GM23338 (cell line): ENCODE measurements at regions not wholly inside any gene's neighbourhood (a gene's known extent, or its start where the extent isn't known, plus 50 kb on each side); places are given as distances from the start of the nearest gene placed in this dataset.

Experiments used
- ATAC-seq: fragments of 200-7000 bp; cut with Tn5 transposase; 3 replicates; pipeline ENCODE4 v1.9.1; 2020
- DNase-seq: peaks from one replicate; pipeline ENCODE4 v3.0.0-alpha.2; 2015; ENCODE audit warnings: low spot score
- H2AFZ ChIP-seq: fragments of 200-600 bp; sonication (generic); 2 replicates; pipeline ENCODE4 v1.8.0; 2016; ENCODE audit warnings: antibody characterized with exemption, mild to moderate bottlenecking, moderate library complexity
- H3F3A ChIP-seq: fragments of 200-600 bp; sonication (generic); replicated peaks from 2 replicates; pipeline ENCODE4 v1.8.0; 2017; ENCODE audit warnings: antibody characterized with exemption, mixed run types, low read depth
- H3K27ac ChIP-seq: fragments of 200-600 bp; sonication (generic); 2 replicates; pipeline ENCODE4 v1.6.1; 2016; ENCODE audit warnings: low read depth
- H3K27me3 ChIP-seq: fragments of 200-600 bp; sonication (generic); 2 replicates; pipeline ENCODE4 v1.8.0; 2016; ENCODE audit warnings: mild to moderate bottlenecking, mixed run types, moderate library complexity; ENCODE audit not compliant: insufficient read depth
- H3K36me3 ChIP-seq: fragments of 200-600 bp; sonication (generic); 2 replicates; pipeline ENCODE4 v1.8.0; 2016; ENCODE audit warnings: mild to moderate bottlenecking; ENCODE audit not compliant: insufficient read depth
- H3K4me1 ChIP-seq: fragments of 200-600 bp; sonication (generic); 2 replicates; pipeline ENCODE4 v1.8.0; 2016; ENCODE audit warnings: mild to moderate bottlenecking, moderate library complexity; ENCODE audit not compliant: insufficient read depth
- H3K4me2 ChIP-seq: fragments of 200-600 bp; sonication (generic); 2 replicates; pipeline ENCODE4 v1.7.1; 2017; ENCODE audit warnings: mixed run types
- H3K4me3 ChIP-seq: fragments of 200-600 bp; sonication (generic); 2 replicates; pipeline ENCODE4 v1.6.1; 2016; ENCODE audit warnings: mixed run types
- H3K79me2 ChIP-seq: fragments of 200-600 bp; sonication (generic); replicated peaks from 2 replicates; pipeline ENCODE4 v1.8.0; 2017; ENCODE audit warnings: mild to moderate bottlenecking; ENCODE audit not compliant: insufficient read depth
- H3K9me2 ChIP-seq: fragments of 200-600 bp; sonication (generic); 2 replicates; pipeline ENCODE4 v1.8.0; 2017; ENCODE audit not compliant: insufficient read depth
- H4K20me1 ChIP-seq: fragments of 200-600 bp; sonication (generic); replicated peaks from 2 replicates; pipeline ENCODE4 v1.8.0; 2017; ENCODE audit warnings: mild to moderate bottlenecking; ENCODE audit not compliant: insufficient read depth
- H3K27ac Mint-ChIP-seq: 2 replicates; pipeline ENCODE4 v1.8.0; 2020; ENCODE audit warnings: inconsistent platforms, mild to moderate bottlenecking, moderate library complexity, mixed read lengths
- H3K27me3 Mint-ChIP-seq: 3 replicates; pipeline ENCODE4 v1.8.0; 2022; ENCODE audit warnings: low read depth, mild to moderate bottlenecking, moderate library complexity, mixed read lengths, inconsistent platforms; ENCODE audit not compliant: insufficient read depth, poor library complexity
- H3K36me3 Mint-ChIP-seq: 3 replicates; pipeline ENCODE4 v1.8.0; 2021; ENCODE audit warnings: low read depth, mild to moderate bottlenecking, inconsistent platforms, moderate library complexity, mixed read lengths
- H3K4me1 Mint-ChIP-seq: 3 replicates; pipeline ENCODE4 v1.8.0; 2020; ENCODE audit warnings: mild to moderate bottlenecking, inconsistent platforms, mixed read lengths
- H3K4me3 Mint-ChIP-seq: 3 replicates; pipeline ENCODE4 v1.8.0; 2021; ENCODE audit warnings: moderate library complexity, mild to moderate bottlenecking, inconsistent platforms, mixed read lengths
- H3K9me3 Mint-ChIP-seq: 3 replicates; pipeline ENCODE4 v1.8.0; 2020; ENCODE audit warnings: moderate library complexity, mild to moderate bottlenecking, inconsistent platforms, mixed read lengths
- CREB1 ChIP-seq: fragments of 250-450 bp; sonication (Bioruptor Pico); IDR thresholded peaks from 2 replicates; pipeline ENCODE4 v1.5.0; 2020; ENCODE audit warnings: low read depth, mild to moderate bottlenecking, moderate library complexity
- ETS1 ChIP-seq: IDR thresholded peaks from 2 replicates; pipeline ENCODE4 v1.6.1; 2016; ENCODE audit warnings: antibody characterized with exemption
- EZH2 ChIP-seq: fragments of 200-600 bp; sonication (generic); IDR thresholded peaks from one replicate; pipeline ENCODE4 v1.8.0; 2017; ENCODE audit warnings: antibody characterized with exemption, mild to moderate bottlenecking, low read depth; ENCODE audit not compliant: unreplicated experiment
- EZH2phosphoT487 ChIP-seq: fragments of 200-600 bp; sonication (generic); IDR thresholded peaks from one replicate; pipeline ENCODE4 v1.8.1; 2018; ENCODE audit warnings: antibody characterized with exemption; ENCODE audit not compliant: unreplicated experiment
- REST ChIP-seq: IDR thresholded peaks from one replicate; pipeline ENCODE4 v1.6.1; 2018; ENCODE audit warnings: antibody characterized with exemption; ENCODE audit not compliant: unreplicated experiment
- ZNF331 ChIP-seq: fragments of 250-450 bp; sonication (Bioruptor Pico); IDR thresholded peaks from 2 replicates; pipeline ENCODE4 v1.5.0; 2020; ENCODE audit warnings: low read depth, mild to moderate bottlenecking, moderate library complexity
- ZNF462 ChIP-seq: fragments of 250-450 bp; sonication (Bioruptor Pico); IDR thresholded peaks from 2 replicates; pipeline ENCODE4 v1.5.0; 2020; ENCODE audit warnings: mild to moderate bottlenecking, moderate library complexity

GRCh38 chr4:184573701-184574100 is 75.5 kb downstream of the CASP3 start:
- DNase-seq (no peak), ATAC-seq (no peak)
- peaks cover 8% of the 10 kb centered on the region for H3K4me1 Mint-ChIP-seq
- no peaks in the 10 kb centered on the region for H3K9me3 Mint-ChIP-seq
- Histone ChIP-seq H3K4me1 (peaks cover 7% of the 10 kb centered on the region; the same call in 1 of the 2 replicates), H3F3A (no peaks in the 10 kb centered on the region), H3K79me2 (no peaks in the 10 kb centered on the region), H3K27ac (no peak overlapping the region), H3K27me3 (no peaks in the 10 kb centered on the region), H2AFZ (no peak overlapping the region), H3K4me2 (no peak overlapping the region), H3K9me2 (no peaks in the 10 kb centered on the region), H3K4me3 (no peak overlapping the region), H3K36me3 (no peaks in the 10 kb centered on the region), H4K20me1 (no peaks in the 10 kb centered on the region)
- H3K36me3 Mint-ChIP-seq: no peaks in the 10 kb centered on the region
- H3K27me3 Mint-ChIP-seq: no peaks in the 10 kb centered on the region
- no peak overlapping the region for H3K4me3 Mint-ChIP-seq
- TF ChIP-seq REST (no peak), CREB1 (CRISPR knock-in tag) (no peak)
- H3K27ac Mint-ChIP-seq: no peak overlapping the region

GRCh38 chr4:184568770-184569169 is 80.5 kb downstream of the CASP3 start:
- H3K27me3 Mint-ChIP-seq: no peaks in the 10 kb centered on the region
- no peak for ATAC-seq
- Histone ChIP-seq H3K4me1 (peaks cover 7% of the 10 kb centered on the region; the same call in 1 of the 2 replicates), H3K9me2 (peaks cover 6% of the 10 kb centered on the region; the same call in 1 of the 2 replicates), H3K27me3 (no peaks in the 10 kb centered on the region), H3K4me3 (no peak overlapping the region), H2AFZ (no peak overlapping the region), H3K79me2 (no peaks in the 10 kb centered on the region), H3K36me3 (no peaks in the 10 kb centered on the region), H3K27ac (no peak overlapping the region), H4K20me1 (no peaks in the 10 kb centered on the region), H3F3A (no peaks in the 10 kb centered on the region), H3K4me2 (no peak overlapping the region)
- H3K27ac Mint-ChIP-seq: no peak overlapping the region
- peaks cover 14% of the 10 kb centered on the region for H3K9me3 Mint-ChIP-seq
- H3K4me1 Mint-ChIP-seq: peaks cover 8% of the 10 kb centered on the region
- no peak overlapping the region for H3K4me3 Mint-ChIP-seq
- H3K36me3 Mint-ChIP-seq: peaks cover 9% of the 10 kb centered on the region; the same call in 2 of the 3 replicates
- DNase-seq: no peak
- TF ChIP-seq EZH2 (no peak), REST (no peak), CREB1 (CRISPR knock-in tag) (no peak), ZNF462 (CRISPR knock-in tag) (no peak), EZH2phosphoT487 (no peak), ZNF331 (CRISPR knock-in tag) (no peak), ETS1 (no peak)
